Mucosa of descending colon (tissue), 3 donors: ENCODE measurements at regions not wholly inside any gene's neighbourhood (a gene's known extent, or its start where the extent isn't known, plus 50 kb on each side); places are given as distances from the start of the nearest gene placed in this dataset.

ENCODE experiments used
- ATAC-seq: fragments of 200-7000 bp; cut with Tn5 transposase; one replicate; pipeline ENCODE4 v1.9.1; 2020; ENCODE audit warnings: mild to moderate bottlenecking, moderate library complexity
- DNase-seq, 3 donors: peaks; one replicate each; pipeline ENCODE4 v3.0.0-alpha.2; 2020
- H3K36me3 ChIP-seq: fragments of 200-600 bp; one replicate; pipeline ENCODE4 v1.8.0; 2021; ENCODE audit warnings: low read depth, mild to moderate bottlenecking
- H3K4me1 ChIP-seq: fragments of 200-600 bp; one replicate; pipeline ENCODE4 v1.8.0; 2021; ENCODE audit warnings: low read depth, mild to moderate bottlenecking
- H3K4me3 ChIP-seq: fragments of 200-600 bp; one replicate; pipeline ENCODE4 v1.8.0; 2021; ENCODE audit warnings: mild to moderate bottlenecking
- H3K9me3 ChIP-seq: fragments of 200-600 bp; one replicate; pipeline ENCODE4 v1.8.0; 2021; ENCODE audit warnings: mild to moderate bottlenecking
- CTCF ChIP-seq: fragments of 200-600 bp; IDR thresholded peaks from one replicate; pipeline ENCODE4 v1.8.0; 2022; ENCODE audit warnings: antibody characterized with exemption, mild to moderate bottlenecking
- intact Hi-C, 2 donors: fragments of 100-400 bp; cut with DNase I in 1 of 2; cut with micrococcal nuclease in 1 of 2; formaldehyde crosslinking; loops; one replicate each; pipeline versions ENCODE4 v1.11.0 to v1.11.1; 2022; cut with DNase I, micrococcal nuclease
- donor health status: DM: no; HTN: no; CAD: no; lungs with moderate emphysema.
- donor health status: DM: no; HTN: no; CAD: no.
- donor health status: DM: no; HTN: yes; CAD: no.

- ATAC-seq, result no peak
- TF ChIP-seq CTCF, result no peak
- Histone ChIP-seq H3K36me3 (no peaks in the 10 kb centered on the region), H3K4me3 (no peak overlapping the region), H3K9me3 (peaks cover 43% of the 10 kb centered on the region), H3K4me1 (no peaks in the 10 kb centered on the region)
- DNase-seq, result no peak
- intact Hi-C loops, result no loop called here
Observed at GRCh38 chr14:85974602-85975001, 444.7 kb downstream of the FLRT2 start.

GRCh38 chr14:85963486-85963885 is 433.5 kb downstream of the FLRT2 start:
- Histone ChIP-seq H3K4me3 (no peak overlapping the region), H3K36me3 (no peaks in the 10 kb centered on the region), H3K9me3 (peaks cover 24% of the 10 kb centered on the region), H3K4me1 (no peaks in the 10 kb centered on the region)
- ATAC-seq (no peak), DNase-seq (no peak)
- TF ChIP-seq CTCF, result no peak
- intact Hi-C loops, result no loop called here

- H3K9me3 ChIP-seq, result peaks cover 15% of the 10 kb centered on the region
- no peaks in the 10 kb centered on the region for H3K36me3 ChIP-seq
- no peaks in the 10 kb centered on the region for H3K4me1 ChIP-seq
- DNase-seq (no peak), ATAC-seq (no peak)
- no peak for TF ChIP-seq CTCF
- intact Hi-C loops, result no loop called here
- H3K4me3 ChIP-seq, result no peak overlapping the region
Observed at GRCh38 chr14:85960756-85961155, 430.8 kb downstream of the FLRT2 start.

GRCh38 chr14:85959063-85959462 is 429.1 kb downstream of the FLRT2 start:
- H3K9me3 ChIP-seq, result peaks cover 15% of the 10 kb centered on the region
- intact Hi-C loops, result no loop called here
- no peak for TF ChIP-seq CTCF
- no peak overlapping the region for H3K4me3 ChIP-seq
- H3K36me3 ChIP-seq, result no peaks in the 10 kb centered on the region
- ATAC-seq (no peak), DNase-seq (no peak)
- H3K4me1 ChIP-seq, result no peaks in the 10 kb centered on the region

- DNase-seq, result no peak
- H3K9me3 ChIP-seq, result peaks cover 12% of the 10 kb centered on the region
- no peak for TF ChIP-seq CTCF
- H3K4me1 ChIP-seq, result no peaks in the 10 kb centered on the region
- H3K4me3 ChIP-seq, result no peak overlapping the region
- intact Hi-C loops, result no loop called here
- no peak for ATAC-seq
- H3K36me3 ChIP-seq, result no peaks in the 10 kb centered on the region
Observed at GRCh38 chr14:85958069-85958468, 428.1 kb downstream of the FLRT2 start.

GRCh38 chr14:85953265-85953664 is 423.3 kb downstream of the FLRT2 start:
- DNase-seq (no peak), ATAC-seq (no peak)
- Histone ChIP-seq H3K36me3 (no peaks in the 10 kb centered on the region), H3K4me1 (no peaks in the 10 kb centered on the region), H3K4me3 (no peak overlapping the region), H3K9me3 (peaks cover 14% of the 10 kb centered on the region)
- intact Hi-C loops, result no loop called here
- TF ChIP-seq CTCF, result no peak
